Superior temporal gyrus (tissue), 1 donor: ENCODE measurements at regions not wholly inside any gene's neighbourhood (a gene's known extent, or its start where the extent isn't known, plus 50 kb on each side); places are given as distances from the start of the nearest gene placed in this dataset.
A peak's percentile ranks its signal among the peaks of the same experiment; 100 is the strongest.

Experiments
- DNase-seq: peaks from one replicate; pipeline ENCODE4 v3.0.0-alpha.2; 2016; ENCODE audit errors: extremely low spot score

- no peak for DNase-seq
Observed at GRCh38 chr1:82297139-82297896, 496.6 kb downstream of the ADGRL2 start.

- DNase-seq = no peak
Observed at GRCh38 chr1:82287556-82287955, 486.8 kb downstream of the ADGRL2 start.

- no peak for DNase-seq
Observed at GRCh38 chr1:82284213-82284612, 483.5 kb downstream of the ADGRL2 start.

GRCh38 chr1:82279241-82279640 lies 478.5 kb downstream of the ADGRL2 start:
- DNase-seq = no peak

- peak; percentile 42 for DNase-seq
Observed at GRCh38 chr1:82273816-82274215, 473.1 kb downstream of the ADGRL2 start.

- no peak for DNase-seq
Observed at GRCh38 chr1:82269431-82269830, 468.7 kb downstream of the ADGRL2 start.

- DNase-seq = no peak
Observed at GRCh38 chr1:82268826-82269225, 468.1 kb downstream of the ADGRL2 start.

- no peak for DNase-seq
Observed at GRCh38 chr1:82266351-82266750, 465.6 kb downstream of the ADGRL2 start.

GRCh38 chr1:82265436-82265835 lies 464.7 kb downstream of the ADGRL2 start:
- no peak for DNase-seq

GRCh38 chr1:82264802-82265201 lies 464.1 kb downstream of the ADGRL2 start:
- DNase-seq = no peak

GRCh38 chr1:82263396-82263795 lies 462.7 kb downstream of the ADGRL2 start:
- DNase-seq = no peak

GRCh38 chr1:82260666-82261065 lies 459.9 kb downstream of the ADGRL2 start:
- DNase-seq = no peak

GRCh38 chr1:82260051-82260450 lies 459.3 kb downstream of the ADGRL2 start:
- DNase-seq = no peak

- DNase-seq = no peak
Observed at GRCh38 chr1:82258887-82259286, 458.2 kb downstream of the ADGRL2 start.

GRCh38 chr1:82246050-82246449 lies 445.3 kb downstream of the ADGRL2 start:
- no peak for DNase-seq

- no peak for DNase-seq
Observed at GRCh38 chr1:82245345-82246014, 444.7 kb downstream of the ADGRL2 start.

GRCh38 chr1:82240571-82240970 lies 439.8 kb downstream of the ADGRL2 start:
- no peak for DNase-seq

GRCh38 chr1:82230667-82231066 lies 429.9 kb downstream of the ADGRL2 start:
- DNase-seq = no peak

- no peak for DNase-seq
Observed at GRCh38 chr1:82227306-82228095, 426.8 kb downstream of the ADGRL2 start.

- no peak for DNase-seq
Observed at GRCh38 chr1:82226186-82226505, 425.4 kb downstream of the ADGRL2 start.

GRCh38 chr1:82225421-82226185 lies 424.9 kb downstream of the ADGRL2 start:
- DNase-seq = no peak

- no peak for DNase-seq
Observed at GRCh38 chr1:82223091-82223490, 422.4 kb downstream of the ADGRL2 start.
